MCF 10A (cell line): ENCODE measurements at regions not wholly inside any gene's neighbourhood (a gene's known extent, or its start where the extent isn't known, plus 50 kb on each side); places are given as distances from the start of the nearest gene placed in this dataset.

Experiments used
- BruUV-seq: library from RNA; stranded (reverse); fragments of 400-500 nt; replicated peaks from 2 replicates; lab custom pipeline; 2021; lab: Mats Ljungman, UMichigan
- CTCF ChIA-PET: fragments of 300-600 bp; sonication (Branson Sonifier 250); formaldehyde crosslinking; extraction: SDS; loops from one replicate; lab custom pipeline; 2021; ENCODE audit warnings: antibody characterized with exemption, inconsistent platforms; lab: Yijun Ruan, JAX
- POLR2A ChIA-PET: fragments of 300-600, 350-650 bp; sonication (Branson Sonifier 250); formaldehyde crosslinking; extraction: SDS; loops from one replicate; lab custom pipeline; 2020; ENCODE audit warnings: antibody characterized with exemption, inconsistent platforms; lab: Yijun Ruan, JAX
- DNase-seq: peaks from one replicate; pipeline ENCODE4 v3.0.0-alpha.2; 2018; ENCODE audit not compliant: unreplicated experiment
- H3K27ac Mint-ChIP-seq: one replicate; pipeline ENCODE4 v1.8.0; 2022; ENCODE audit warnings: mild to moderate bottlenecking, low read depth, mixed read lengths; ENCODE audit not compliant: unreplicated experiment
- H3K27me3 Mint-ChIP-seq: one replicate; pipeline ENCODE4 v1.8.0; 2022; ENCODE audit warnings: mixed read lengths; ENCODE audit not compliant: insufficient read depth, unreplicated experiment
- H3K36me3 Mint-ChIP-seq: one replicate; pipeline ENCODE4 v1.8.0; 2022; ENCODE audit warnings: mild to moderate bottlenecking, moderate library complexity, mixed read lengths; ENCODE audit not compliant: insufficient read depth, unreplicated experiment
- H3K4me1 Mint-ChIP-seq: one replicate; pipeline ENCODE4 v1.8.0; 2022; ENCODE audit warnings: mixed read lengths; ENCODE audit not compliant: insufficient read depth, unreplicated experiment
- H3K4me3 Mint-ChIP-seq: one replicate; pipeline ENCODE4 v1.8.0; 2022; ENCODE audit warnings: mild to moderate bottlenecking, moderate library complexity, mixed read lengths; ENCODE audit not compliant: unreplicated experiment
- H3K9me3 Mint-ChIP-seq: one replicate; pipeline ENCODE4 v1.8.0; 2022; ENCODE audit warnings: mixed read lengths; ENCODE audit not compliant: unreplicated experiment
- CTCF ChIP-seq: fragments of 200-600 bp; IDR thresholded peaks from one replicate; pipeline ENCODE4 v1.8.0; 2022; ENCODE audit warnings: antibody characterized with exemption, mild to moderate bottlenecking; ENCODE audit not compliant: unreplicated experiment
- intact Hi-C: fragments of 100-400 bp; cut with micrococcal nuclease; formaldehyde crosslinking; loops from 2 replicates; pipeline ENCODE4 v1.14.1; 2022

DNA sequence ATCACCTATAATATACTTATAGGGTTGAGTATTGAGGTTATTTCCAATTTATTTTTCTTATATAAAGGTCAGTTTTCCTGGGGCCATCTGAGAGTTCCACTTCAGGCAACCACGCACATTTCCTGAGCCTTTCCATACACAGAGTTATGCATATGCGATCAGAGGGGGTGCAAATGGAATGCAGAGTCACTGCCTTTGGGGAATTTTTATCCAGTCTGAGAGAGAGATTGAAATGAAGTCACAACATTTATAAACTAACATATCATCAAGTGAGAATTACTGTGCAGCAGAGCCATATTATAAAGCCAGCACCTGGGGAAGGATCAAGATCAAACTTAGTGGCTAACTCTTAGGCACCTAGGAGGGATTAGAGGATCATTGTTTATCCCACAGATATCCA is 299.9 kb upstream of the PLXNA2 start:
- no peak overlapping the region for H3K4me3 Mint-ChIP-seq
- CTCF ChIA-PET, result interaction anchor here (0.9 kb wide), 1 partner anchor 1071 kb away, joined by 4 read pairs; no protein-coding TSS in a partner anchor
- no TSS peak for BruUV-seq
- no peak overlapping the region for H3K27ac Mint-ChIP-seq
- no peaks in the 10 kb centered on the region for H3K9me3 Mint-ChIP-seq
- TF ChIP-seq CTCF, result no peak
- H3K27me3 Mint-ChIP-seq, result no peaks in the 10 kb centered on the region
- no peaks in the 10 kb centered on the region for H3K36me3 Mint-ChIP-seq
- no peak for DNase-seq
- intact Hi-C loops, result no loop called here
- H3K4me1 Mint-ChIP-seq, result peaks cover 24% of the 10 kb centered on the region
- POLR2A ChIA-PET, result no interaction called here

DNA sequence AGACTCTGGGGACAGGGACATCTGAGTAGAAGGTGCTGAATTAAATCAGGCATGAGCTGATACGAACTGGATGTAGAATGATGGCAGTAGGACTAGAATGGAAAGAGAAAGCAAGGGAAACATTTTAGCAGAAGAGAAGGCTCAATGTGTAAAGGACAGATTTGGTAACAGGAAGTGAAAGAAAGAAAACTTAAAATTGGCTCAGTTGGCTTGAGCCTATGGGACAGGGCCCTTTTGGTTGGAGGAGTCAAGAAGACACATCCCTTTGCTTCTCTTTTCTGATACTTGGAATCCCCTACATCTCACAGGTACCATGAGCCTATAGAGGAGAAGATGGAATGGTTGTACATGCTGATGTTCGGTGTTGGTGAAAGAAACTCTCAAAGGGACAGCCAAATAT is 300.6 kb upstream of the PLXNA2 start:
- intact Hi-C loops, result no loop called here
- no TSS peak for BruUV-seq
- Mint-ChIP-seq H3K27ac (peak overlapping the region; percentile 4), H3K27me3 (no peaks in the 10 kb centered on the region), H3K4me1 (peaks cover 24% of the 10 kb centered on the region), H3K9me3 (no peaks in the 10 kb centered on the region), H3K4me3 (no peak overlapping the region), H3K36me3 (no peaks in the 10 kb centered on the region)
- CTCF ChIA-PET, result interaction anchor here (0.9 kb wide), 1 partner anchor 1070 kb away, joined by 4 read pairs; no protein-coding TSS in a partner anchor
- TF ChIP-seq CTCF, result no peak
- no peak for DNase-seq
- POLR2A ChIA-PET, result no interaction called here

- intact Hi-C loops, result no loop called here
- H3K9me3 Mint-ChIP-seq, result no peaks in the 10 kb centered on the region
- H3K4me1 Mint-ChIP-seq, result peaks cover 4% of the 10 kb centered on the region
- ChIA-PET CTCF (interaction anchor here (0.6 to 1.6 kb wide), 5 partner anchors 8 to 1147 kb away, joined by 3 to 8 read pairs (median 3); no protein-coding TSS in a partner anchor), POLR2A (interaction anchor here (1.2 to 1.6 kb wide), 2 partner anchors 18 to 25 kb away, joined by 3 to 5 read pairs; no protein-coding TSS in a partner anchor)
- H3K27ac Mint-ChIP-seq, result no peak overlapping the region
- H3K36me3 Mint-ChIP-seq, result no peaks in the 10 kb centered on the region
- BruUV-seq, result no TSS peak
- no peak for TF ChIP-seq CTCF
- H3K4me3 Mint-ChIP-seq, result no peak overlapping the region
- no peaks in the 10 kb centered on the region for H3K27me3 Mint-ChIP-seq
- no peak for DNase-seq
Observed at GRCh38 chr1:208551024-208551423, 306.8 kb upstream of the PLXNA2 start.

GRCh38 chr1:208551633-208552320 is 307.6 kb upstream of the PLXNA2 start:
- no peak for DNase-seq
- Mint-ChIP-seq H3K36me3 (no peaks in the 10 kb centered on the region), H3K27me3 (no peaks in the 10 kb centered on the region), H3K4me1 (peaks cover 6% of the 10 kb centered on the region), H3K4me3 (no peak overlapping the region), H3K9me3 (no peaks in the 10 kb centered on the region), H3K27ac (no peak overlapping the region)
- no TSS peak for BruUV-seq
- POLR2A ChIA-PET, result interaction anchor here (0.6 to 1.7 kb wide), 4 partner anchors 10 to 663 kb away, joined by 3 to 5 read pairs (median 4); no protein-coding TSS in a partner anchor
- intact Hi-C loops, result no loop called here
- TF ChIP-seq CTCF, result no peak
- CTCF ChIA-PET, result interaction anchor here (0.6 to 0.9 kb wide), 3 partner anchors 10 to 656 kb away, joined by 3 read pairs; no protein-coding TSS in a partner anchor
